HEK293T (cell line): ENCODE measurements at regions not wholly inside any gene's neighbourhood (a gene's known extent, or its start where the extent isn't known, plus 50 kb on each side); places are given as distances from the start of the nearest gene placed in this dataset.

Experiments
- CTCF ChIA-PET: fragments of 350-600 bp; formaldehyde crosslinking; extraction: SDS; loops from one replicate; lab custom pipeline; 2021; ENCODE audit warnings: antibody characterized with exemption, inconsistent platforms; lab: Yijun Ruan, JAX
- POLR2A ChIA-PET: fragments of 350-600 bp; formaldehyde crosslinking; extraction: SDS; loops from one replicate; lab custom pipeline; 2020; ENCODE audit warnings: antibody characterized with exemption, inconsistent platforms; lab: Yijun Ruan, JAX
- DNase-seq: peaks from one replicate; pipeline ENCODE4 v3.0.0; 2012; ENCODE audit warnings: mixed read lengths; ENCODE audit errors: extremely low spot score
- ARNT ChIP-seq: fragments of 450-650 bp; IDR thresholded peaks from 2 replicates; pipeline ENCODE4 v1.6.1; 2017; ENCODE audit warnings: mild to moderate bottlenecking
- BHLHE40 ChIP-seq: fragments of 450-650 bp; IDR thresholded peaks from 2 replicates; pipeline ENCODE4 v1.6.1; 2016; ENCODE audit warnings: mild to moderate bottlenecking, moderate library complexity, borderline replicate concordance
- CTBP1 ChIP-seq: fragments of 450-650 bp; IDR thresholded peaks from 2 replicates; pipeline ENCODE4 v1.6.1; 2016; ENCODE audit warnings: borderline replicate concordance
- ELF4 ChIP-seq: fragments of 450-650 bp; IDR thresholded peaks from 2 replicates; pipeline ENCODE4 v1.6.1; 2017; ENCODE audit warnings: antibody characterized with exemption
- FOXA1 ChIP-seq: fragments of 450-650 bp; IDR thresholded peaks from 2 replicates; pipeline ENCODE4 v1.6.1; 2016; ENCODE audit warnings: mild to moderate bottlenecking
- FOXK2 ChIP-seq: fragments of 450-650 bp; IDR thresholded peaks from 2 replicates; pipeline ENCODE4 v1.6.1; 2016; ENCODE audit warnings: mild to moderate bottlenecking
- FOXM1 ChIP-seq: fragments of 450-650 bp; IDR thresholded peaks from 2 replicates; pipeline ENCODE4 v1.6.1; 2017; ENCODE audit warnings: mild to moderate bottlenecking, borderline replicate concordance
- HDGF ChIP-seq: fragments of 450-650 bp; IDR thresholded peaks from 2 replicates; pipeline ENCODE4 v1.6.1; 2017; ENCODE audit warnings: antibody characterized with exemption, borderline replicate concordance
- L3MBTL2 ChIP-seq: fragments of 450-650 bp; conservative IDR thresholded peaks from 2 replicates; pipeline ENCODE4 v1.6.1; 2016; ENCODE audit warnings: mild to moderate bottlenecking
- LEF1 ChIP-seq: fragments of 450-650 bp; IDR thresholded peaks from 2 replicates; pipeline ENCODE4 v1.6.1; 2017; ENCODE audit warnings: mild to moderate bottlenecking, borderline replicate concordance
- NFRKB ChIP-seq: fragments of 450-650 bp; IDR thresholded peaks from 2 replicates; pipeline ENCODE4 v1.6.1; 2016; ENCODE audit warnings: mild to moderate bottlenecking, moderate library complexity
- SP1 ChIP-seq: fragments of 450-650 bp; IDR thresholded peaks from 2 replicates; pipeline ENCODE4 v1.6.1; 2017
- SUZ12 ChIP-seq: fragments of 450-650 bp; IDR thresholded peaks from 2 replicates; pipeline ENCODE4 v1.6.1; 2016; ENCODE audit warnings: mild to moderate bottlenecking
- TARDBP ChIP-seq: fragments of 450-650 bp; IDR thresholded peaks from 2 replicates; pipeline ENCODE4 v1.6.1; 2016
- ZNF384 ChIP-seq: fragments of 450-650 bp; IDR thresholded peaks from 2 replicates; pipeline ENCODE4 v1.6.1; 2016
- TF ChIP-seq, protein P1 (sequence below): fragments of 450-650 bp; IDR thresholded peaks from 2 replicates; pipeline ENCODE4 v1.6.1; 2016

DNA sequence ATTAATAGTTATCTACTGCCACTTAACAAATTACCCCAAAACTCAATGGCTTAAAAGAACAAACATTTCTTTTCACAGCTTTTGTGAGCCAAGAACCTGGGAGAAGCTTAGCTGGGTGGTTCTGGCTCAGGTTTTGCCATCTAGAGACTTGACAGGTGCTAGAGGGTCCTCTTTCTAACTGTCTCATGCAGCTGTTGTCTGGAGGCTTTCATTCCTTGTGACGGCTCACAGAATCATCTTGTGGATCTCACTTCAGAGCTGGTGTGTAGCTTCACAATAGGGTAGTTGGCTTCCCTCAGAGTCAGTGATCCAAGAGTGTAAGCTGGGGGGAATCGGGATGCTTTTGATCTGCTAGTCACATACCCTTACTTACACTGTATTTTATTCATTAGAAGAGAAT lies 81.2 kb upstream of the APC start:
- DNase-seq = no peak
- ChIA-PET CTCF (no interaction called here), POLR2A (no interaction called here)
- TF ChIP-seq LEF1 (no peak), FOXM1 (no peak), FOXA1 (no peak), BHLHE40 (no peak), L3MBTL2 (no peak), NFRKB (no peak), CTBP1 (no peak), ZNF384 (no peak), TARDBP (no peak), ELF4 (no peak), HDGF (no peak)

- TF ChIP-seq ZNF384 (no peak), FOXA1 (no peak), LEF1 (no peak), FOXK2 (no peak), BHLHE40 (no peak), FOXM1 (no peak), CTBP1 (no peak), ELF4 (no peak), ARNT (no peak), SP1 (no peak)
- TF ChIP-seq, protein P1, sequence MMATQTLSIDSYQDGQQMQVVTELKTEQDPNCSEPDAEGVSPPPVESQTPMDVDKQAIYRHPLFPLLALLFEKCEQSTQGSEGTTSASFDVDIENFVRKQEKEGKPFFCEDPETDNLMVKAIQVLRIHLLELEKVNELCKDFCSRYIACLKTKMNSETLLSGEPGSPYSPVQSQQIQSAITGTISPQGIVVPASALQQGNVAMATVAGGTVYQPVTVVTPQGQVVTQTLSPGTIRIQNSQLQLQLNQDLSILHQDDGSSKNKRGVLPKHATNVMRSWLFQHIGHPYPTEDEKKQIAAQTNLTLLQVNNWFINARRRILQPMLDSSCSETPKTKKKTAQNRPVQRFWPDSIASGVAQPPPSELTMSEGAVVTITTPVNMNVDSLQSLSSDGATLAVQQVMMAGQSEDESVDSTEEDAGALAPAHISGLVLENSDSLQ = no peak
- DNase-seq = no peak
- ChIA-PET CTCF (no interaction called here), POLR2A (no interaction called here)
Observed at GRCh38 chr5:112657804-112658203, 79.9 kb upstream of the APC start.

DNA sequence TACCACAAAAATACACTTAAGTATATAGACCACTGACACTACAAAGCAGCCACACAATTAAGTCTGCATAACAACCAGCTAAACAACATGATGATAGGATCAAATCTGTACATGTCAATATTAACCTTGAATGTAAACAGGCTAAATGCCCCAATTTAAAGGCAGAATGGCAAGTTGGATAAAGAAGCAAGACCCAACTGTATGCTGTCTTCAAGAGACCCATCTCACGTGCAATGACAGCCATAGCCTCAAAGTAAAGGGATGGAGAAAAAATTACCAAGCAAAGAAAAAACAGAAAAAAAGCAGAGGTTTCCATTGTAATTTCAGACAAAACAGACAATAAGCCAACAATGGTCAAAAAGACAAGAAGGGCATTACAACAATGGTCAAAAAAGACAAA lies 77.3 kb upstream of the APC start:
- POLR2A ChIA-PET = no interaction called here
- no peak for TF ChIP-seq SP1
- TF ChIP-seq SUZ12 = no peak
- no peak for TF ChIP-seq ZNF384
- CTCF ChIA-PET = no interaction called here
- no peak for DNase-seq

GRCh38 chr5:112663146-112663545 lies 74.5 kb upstream of the APC start:
- ChIA-PET POLR2A (no interaction called here), CTCF (no interaction called here)
- no peak for DNase-seq
- TF ChIP-seq HDGF = no peak
- TF ChIP-seq FOXK2 = no peak
- TF ChIP-seq ARNT = no peak
- TF ChIP-seq CTBP1 = no peak
- TF ChIP-seq NFRKB = no peak

DNA sequence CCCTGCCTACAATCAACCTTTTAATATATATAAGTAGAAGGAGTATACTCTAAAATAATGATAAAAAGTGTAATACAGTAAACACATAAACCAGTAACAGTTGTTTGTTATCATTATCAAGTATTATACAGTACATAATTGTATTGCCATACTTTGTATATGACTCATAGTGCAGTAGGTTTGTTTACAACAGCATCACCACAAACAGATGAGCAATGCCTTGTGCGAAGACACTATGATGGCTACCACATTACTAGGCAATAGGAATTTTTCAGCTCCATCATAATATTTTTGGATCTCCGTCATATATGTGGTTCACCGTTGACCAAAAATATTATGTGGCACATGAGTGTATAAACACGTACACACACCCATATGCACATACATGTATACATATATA lies 69.7 kb upstream of the APC start:
- POLR2A ChIA-PET = no interaction called here
- CTCF ChIA-PET = no interaction called here
- TF ChIP-seq CTBP1 (no peak), ARNT (no peak), FOXM1 (no peak), L3MBTL2 (no peak), NFRKB (no peak), FOXK2 (no peak), TARDBP (no peak), LEF1 (no peak), SUZ12 (no peak), FOXA1 (no peak), ZNF384 (no peak), SP1 (no peak)
- DNase-seq = no peak

DNA sequence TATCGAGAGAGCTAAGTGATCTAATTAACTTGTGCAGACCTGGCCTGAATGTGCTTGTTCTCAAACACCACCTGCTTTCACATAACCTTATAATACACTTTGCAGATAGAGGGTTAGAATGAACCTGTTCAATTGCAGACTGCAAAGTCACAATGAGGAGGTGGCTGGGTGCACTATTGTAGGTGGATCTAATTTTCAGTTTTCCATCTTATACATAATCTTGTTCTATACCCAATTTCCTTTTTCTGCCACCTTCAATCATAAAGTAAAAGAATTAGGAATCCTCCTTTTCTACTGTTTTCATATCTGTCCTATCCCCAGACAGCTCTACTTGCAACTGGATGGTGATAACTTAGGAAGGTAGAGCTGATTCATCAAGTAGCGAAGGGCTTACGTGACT lies 68.8 kb upstream of the APC start:
- TF ChIP-seq TARDBP (no peak), NFRKB (no peak), FOXA1 (no peak), LEF1 (no peak), ARNT (no peak), FOXM1 (no peak), BHLHE40 (no peak), SUZ12 (no peak), ZNF384 (no peak), L3MBTL2 (no peak)
- CTCF ChIA-PET = interaction anchor here (0.7 to 1.0 kb wide), 2 partner anchors 23 to 394 kb away, joined by 3 read pairs; no protein-coding TSS in a partner anchor
- POLR2A ChIA-PET = no interaction called here
- no peak for DNase-seq

GRCh38 chr5:112669328-112669963 lies 68.2 kb upstream of the APC start:
- POLR2A ChIA-PET = no interaction called here
- CTCF ChIA-PET = interaction anchor here (1.0 kb wide), 1 partner anchor 23 kb away, joined by 3 read pairs; no protein-coding TSS in a partner anchor
- no peak for DNase-seq
- no peak for TF ChIP-seq L3MBTL2
- no peak for TF ChIP-seq LEF1
- no peak for TF ChIP-seq TARDBP
- TF ChIP-seq CTBP1 = no peak
- TF ChIP-seq ZNF384 = no peak
- no peak for TF ChIP-seq SUZ12
- TF ChIP-seq BHLHE40 = no peak
- TF ChIP-seq, protein P1 = no peak
- no peak for TF ChIP-seq HDGF
- TF ChIP-seq ARNT = no peak
- TF ChIP-seq FOXA1 = no peak
- no peak for TF ChIP-seq SP1
- TF ChIP-seq ELF4 = no peak
- no peak for TF ChIP-seq FOXK2
- no peak for TF ChIP-seq NFRKB
- TF ChIP-seq FOXM1 = no peak

DNA sequence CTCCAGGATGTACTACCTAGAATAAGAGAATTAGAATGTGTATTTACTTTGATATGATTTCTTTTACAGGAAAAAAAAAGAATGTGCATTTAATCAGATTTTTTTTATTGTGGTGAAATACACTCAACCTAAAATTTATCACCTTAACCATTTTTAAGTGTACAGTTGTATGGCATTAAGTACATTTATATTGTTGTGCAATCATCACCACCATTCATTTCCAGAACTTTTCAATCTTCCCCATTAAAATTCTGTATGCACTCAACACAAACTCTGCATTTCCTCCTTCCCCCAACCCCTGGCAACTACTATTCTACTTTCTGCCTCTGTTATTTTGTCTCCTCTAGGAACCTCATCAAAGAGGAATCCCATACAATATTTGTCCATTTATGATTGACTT lies 66.0 kb upstream of the APC start:
- CTCF ChIA-PET = no interaction called here
- POLR2A ChIA-PET = no interaction called here
- TF ChIP-seq SP1 (no peak), ZNF384 (no peak), L3MBTL2 (no peak), FOXK2 (no peak), HDGF (no peak), ELF4 (no peak), BHLHE40 (no peak), ARNT (no peak), TARDBP (no peak), NFRKB (no peak), FOXM1 (no peak), CTBP1 (no peak), SUZ12 (no peak), FOXA1 (no peak)
- TF ChIP-seq, protein P1 = no peak
- no peak for DNase-seq
